LoVo (cell line): ENCODE measurements at regions not wholly inside any gene's neighbourhood (a gene's known extent, or its start where the extent isn't known, plus 50 kb on each side); places are given as distances from the start of the nearest gene placed in this dataset.

Experiments
- DNase-seq: peaks from one replicate; pipeline ENCODE4 v3.0.0-alpha.2; 2016; ENCODE audit warnings: low spot score

- no peak for DNase-seq
Observed at GRCh38 chrX:150303386-150304097, 59.6 kb upstream of the MAMLD1 start.

GRCh38 chrX:150306002-150306401 lies 57.1 kb upstream of the MAMLD1 start:
- DNase-seq, result no peak

- DNase-seq, result no peak
Observed at GRCh38 chrX:150308041-150308440, 55.1 kb upstream of the MAMLD1 start.

GRCh38 chrX:150308532-150309157 lies 54.5 kb upstream of the MAMLD1 start:
- no peak for DNase-seq

- DNase-seq, result no peak
Observed at GRCh38 chrX:150310417-150310816, 52.7 kb upstream of the MAMLD1 start.

- DNase-seq, result no peak
Observed at GRCh38 chrX:150310881-150311280, 52.2 kb upstream of the MAMLD1 start.

GRCh38 chrX:150312931-150313330 lies 50.2 kb upstream of the MAMLD1 start:
- no peak for DNase-seq
